Tibial nerve (tissue), 4 donors: ENCODE measurements at regions not wholly inside any gene's neighbourhood (a gene's known extent, or its start where the extent isn't known, plus 50 kb on each side); places are given as distances from the start of the nearest gene placed in this dataset.

Experiments
- DNase-seq, 2 donors: peaks; one replicate each; pipeline ENCODE4 v3.0.0-alpha.2; 2019; ENCODE audit warnings: low spot score in 2 of 2
- H3K27ac ChIP-seq, 4 donors: fragments of 200-600 bp; sonication (generic) in 3 of 4; one replicate each; pipeline ENCODE4 v1.5.1; 2017 to 2019; ENCODE audit warnings: mild to moderate bottlenecking in 1 of 4
- H3K27me3 ChIP-seq, 2 donors: fragments of 200-600 bp; sonication (generic) in 1 of 2; one replicate each; pipeline versions ENCODE4 v1.5.1 to v1.6.0; 2017 to 2019
- H3K36me3 ChIP-seq, 3 donors: fragments of 200-600 bp; sonication (generic); one replicate each; pipeline ENCODE4 v1.5.1; 2018 to 2019
- H3K4me1 ChIP-seq, 4 donors: fragments of 200-600 bp; sonication (generic) in 3 of 4; one replicate each; pipeline ENCODE4 v1.5.1; 2017 to 2019
- H3K4me3 ChIP-seq, 4 donors: fragments of 200-600 bp; sonication (generic) in 3 of 4; one replicate each; pipeline ENCODE4 v1.5.1; 2017 to 2019; ENCODE audit warnings: mild to moderate bottlenecking in 1 of 4, moderate library complexity in 1 of 4
- H3K9me3 ChIP-seq, 4 donors: fragments of 200-600 bp; sonication (generic) in 3 of 4; one replicate each; pipeline ENCODE4 v1.5.1; 2017 to 2019
- EP300 ChIP-seq, 2 donors: sonication (generic); formaldehyde crosslinking; IDR thresholded peaks; one replicate each; pipeline ENCODE4 v1.6.1; 2017; ENCODE audit warnings: antibody characterized with exemption in 2 of 2, mild to moderate bottlenecking in 1 of 2
- POLR2A ChIP-seq, 2 donors: fragments of 450-650 bp; IDR thresholded peaks; one replicate each; pipeline ENCODE4 v1.6.1; 2017; ENCODE audit warnings: antibody characterized with exemption in 2 of 2, mild to moderate bottlenecking in 2 of 2, moderate library complexity in 2 of 2
- WGBS, 2 donors: methylation state at CpG; one replicate each; pipeline ENCODE4 v1.1.5; 2018; 5-methylcytosine and 5-hydroxymethylcytosine counted together
- TF ChIP-seq, protein P1 (sequence below), 5 experiments: fragments of 200-600 bp in 3 of 5; fragments of 450-650 bp in 2 of 5; sonication (generic) in 3 of 5; IDR thresholded peaks; one replicate each; pipeline ENCODE4 v1.5.1; 2016 to 2019; ENCODE audit warnings: antibody characterized with exemption in 5 of 5, mild to moderate bottlenecking in 3 of 5, moderate library complexity in 2 of 5

DNA sequence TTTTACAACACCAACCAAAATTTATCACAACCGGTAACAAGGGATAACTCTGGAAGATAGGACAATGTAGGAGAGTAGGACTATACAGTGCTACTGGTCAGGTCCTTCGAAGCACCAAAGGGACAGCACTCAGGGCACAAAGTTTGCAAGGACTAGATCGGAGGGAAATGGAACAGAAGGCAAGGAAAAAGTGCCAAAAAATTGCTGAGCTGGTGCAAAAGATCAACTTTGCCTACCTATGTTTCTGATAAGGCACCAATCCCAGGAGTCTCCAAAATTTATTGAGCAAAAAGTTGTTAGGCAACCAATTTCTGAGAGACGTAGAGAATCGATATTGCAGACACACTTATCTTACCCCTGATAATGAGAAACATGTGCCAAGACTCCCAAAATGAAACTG lies 160.0 kb upstream of the PLEKHA5 start:
- Histone ChIP-seq H3K4me1 (no peaks in the 10 kb centered on the region), H3K9me3 (no peaks in the 10 kb centered on the region), H3K27ac (no peak overlapping the region), H3K36me3 (no peaks in the 10 kb centered on the region), H3K4me3 (no peak overlapping the region), H3K27me3 (no peaks in the 10 kb centered on the region)
- WGBS, 2 donors = 87 to 88% methylated on average over 5 of the region's 5 CpGs
- TF ChIP-seq POLR2A (IDR thresholded peaks at IDR 0.05) (no peak), EP300 (IDR thresholded peaks at IDR 0.05) (no peak)
- TF ChIP-seq, protein P1, sequence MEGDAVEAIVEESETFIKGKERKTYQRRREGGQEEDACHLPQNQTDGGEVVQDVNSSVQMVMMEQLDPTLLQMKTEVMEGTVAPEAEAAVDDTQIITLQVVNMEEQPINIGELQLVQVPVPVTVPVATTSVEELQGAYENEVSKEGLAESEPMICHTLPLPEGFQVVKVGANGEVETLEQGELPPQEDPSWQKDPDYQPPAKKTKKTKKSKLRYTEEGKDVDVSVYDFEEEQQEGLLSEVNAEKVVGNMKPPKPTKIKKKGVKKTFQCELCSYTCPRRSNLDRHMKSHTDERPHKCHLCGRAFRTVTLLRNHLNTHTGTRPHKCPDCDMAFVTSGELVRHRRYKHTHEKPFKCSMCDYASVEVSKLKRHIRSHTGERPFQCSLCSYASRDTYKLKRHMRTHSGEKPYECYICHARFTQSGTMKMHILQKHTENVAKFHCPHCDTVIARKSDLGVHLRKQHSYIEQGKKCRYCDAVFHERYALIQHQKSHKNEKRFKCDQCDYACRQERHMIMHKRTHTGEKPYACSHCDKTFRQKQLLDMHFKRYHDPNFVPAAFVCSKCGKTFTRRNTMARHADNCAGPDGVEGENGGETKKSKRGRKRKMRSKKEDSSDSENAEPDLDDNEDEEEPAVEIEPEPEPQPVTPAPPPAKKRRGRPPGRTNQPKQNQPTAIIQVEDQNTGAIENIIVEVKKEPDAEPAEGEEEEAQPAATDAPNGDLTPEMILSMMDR (IDR thresholded peaks at IDR 0.05) = no peak
- no peak for DNase-seq

- Histone ChIP-seq H3K36me3 (no peaks in the 10 kb centered on the region), H3K4me1 (no peaks in the 10 kb centered on the region), H3K27ac (no peak overlapping the region), H3K9me3 (peaks cover 0 to under 1% (median 0%) of the 10 kb centered on the region in 4 donors), H3K27me3 (no peaks in the 10 kb centered on the region), H3K4me3 (no peak overlapping the region)
- TF ChIP-seq, protein P1 (IDR thresholded peaks at IDR 0.05) = no peak
- TF ChIP-seq POLR2A (IDR thresholded peaks at IDR 0.05) (no peak), EP300 (IDR thresholded peaks at IDR 0.05) (no peak)
- DNase-seq = no peak
- 87 to 89% methylated on average over 6 of the region's 6 CpGs for WGBS, 2 donors
These were observed 158.9 kb upstream of the PLEKHA5 start for GRCh38 chr12:18970603-18971002.

GRCh38 chr12:18971932-18972331 lies 157.6 kb upstream of the PLEKHA5 start:
- no peaks in the 10 kb centered on the region for H3K4me1 ChIP-seq
- H3K4me3 ChIP-seq = no peak overlapping the region
- peaks cover 0 to 11% (median 0%) of the 10 kb centered on the region in 4 donors for H3K9me3 ChIP-seq
- DNase-seq = no peak
- TF ChIP-seq POLR2A (IDR thresholded peaks at IDR 0.05) = no peak
- TF ChIP-seq EP300 (IDR thresholded peaks at IDR 0.05) = no peak
- TF ChIP-seq, protein P1 (IDR thresholded peaks at IDR 0.05) = no peak
- no peak overlapping the region for H3K27ac ChIP-seq
- no peaks in the 10 kb centered on the region for H3K27me3 ChIP-seq
- WGBS, 2 donors = 75 to 79% methylated on average over 3 of the region's 3 CpGs
- H3K36me3 ChIP-seq = no peaks in the 10 kb centered on the region

DNA sequence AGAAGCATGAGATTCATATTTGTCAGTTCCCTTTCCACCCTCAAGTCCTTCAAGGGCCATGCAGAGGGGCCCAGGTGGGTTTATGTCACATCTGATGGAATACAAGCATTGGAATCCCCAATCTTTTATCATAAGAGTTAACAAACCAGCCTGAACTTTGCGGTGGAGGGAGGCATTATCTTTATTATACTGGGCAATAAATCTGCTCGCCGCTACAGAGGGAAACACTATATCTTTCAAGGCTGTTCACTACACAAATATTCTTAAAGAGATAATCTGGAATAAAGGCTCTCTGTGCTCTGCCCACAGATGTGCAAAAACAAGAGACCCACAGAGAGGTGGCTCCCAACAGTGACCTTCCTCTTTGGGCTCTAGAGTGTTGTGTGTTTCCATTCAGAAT lies 153.6 kb upstream of the PLEKHA5 start:
- WGBS, 2 donors = 55 to 67% methylated on average over 3 of the region's 3 CpGs
- Histone ChIP-seq H3K36me3 (no peaks in the 10 kb centered on the region), H3K4me1 (no peaks in the 10 kb centered on the region), H3K27me3 (no peaks in the 10 kb centered on the region), H3K4me3 (no peak overlapping the region), H3K9me3 (peaks cover 0 to 23% (median 0%) of the 10 kb centered on the region in 4 donors), H3K27ac (no peak overlapping the region)
- no peak for DNase-seq
- TF ChIP-seq EP300 (IDR thresholded peaks at IDR 0.05) (no peak), POLR2A (IDR thresholded peaks at IDR 0.05) (no peak)
- TF ChIP-seq, protein P1 (IDR thresholded peaks at IDR 0.05) = no peak

GRCh38 chr12:18979401-18980126 lies 150.0 kb upstream of the PLEKHA5 start:
- H3K4me1 ChIP-seq = no peaks in the 10 kb centered on the region
- no peak overlapping the region for H3K4me3 ChIP-seq
- no peaks in the 10 kb centered on the region for H3K36me3 ChIP-seq
- H3K27me3 ChIP-seq = no peaks in the 10 kb centered on the region
- TF ChIP-seq, protein P1 (IDR thresholded peaks at IDR 0.05) = no peak
- no peak for TF ChIP-seq EP300 (IDR thresholded peaks at IDR 0.05)
- no peak for TF ChIP-seq POLR2A (IDR thresholded peaks at IDR 0.05)
- H3K9me3 ChIP-seq = peaks cover 0 to 23% (median 0%) of the 10 kb centered on the region in 4 donors
- 77 to 78% methylated on average over 5 of the region's 5 CpGs for WGBS, 2 donors
- H3K27ac ChIP-seq = no peak overlapping the region
- no peak for DNase-seq
